ENCODE measurements at regions not wholly inside any gene's neighbourhood (a gene's known extent, or its start where the extent isn't known, plus 50 kb on each side); places are given as distances from the start of the nearest gene placed in this dataset.

DNA sequence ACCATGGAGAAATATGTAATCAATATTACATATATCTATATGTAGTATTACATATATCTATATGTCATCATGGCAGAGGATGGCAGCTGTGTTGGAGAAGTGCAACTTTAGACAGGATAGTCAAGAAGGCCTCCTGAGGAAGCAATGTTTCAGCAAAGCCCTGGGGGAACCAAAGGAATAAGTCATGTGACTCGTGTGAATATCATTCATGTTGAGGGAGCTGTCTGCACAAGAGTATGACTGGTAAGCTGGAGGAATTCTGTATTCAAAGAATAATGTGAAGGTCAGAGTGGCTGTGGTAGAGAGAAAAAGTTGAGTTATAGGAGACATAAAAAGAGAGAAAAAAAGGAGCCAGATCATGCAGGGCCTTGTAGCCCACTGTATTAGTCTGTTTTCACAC is 92.9 kb upstream of the EDNRA start (continued):
- no peak for TF ChIP-seq PRDM2 (tag by site-specific recombination; IDR thresholded peaks at IDR 0.05; ENCODE audit: borderline replicate concordance)
- TF ChIP-seq TSHZ1 (tag by site-specific recombination; IDR thresholded peaks at IDR 0.05; ENCODE audit: borderline replicate concordance) = no peak
- TF ChIP-seq ZNF473 (tag by site-specific recombination; IDR thresholded peaks at IDR 0.05) = no peak
- TF ChIP-seq PATZ1 (tag by site-specific recombination; IDR thresholded peaks at IDR 0.05) = no peak
- no peak for TF ChIP-seq MZF1 (tag by site-specific recombination; IDR thresholded peaks at IDR 0.05; ENCODE audit: borderline replicate concordance)
- TF ChIP-seq, protein P1, sequence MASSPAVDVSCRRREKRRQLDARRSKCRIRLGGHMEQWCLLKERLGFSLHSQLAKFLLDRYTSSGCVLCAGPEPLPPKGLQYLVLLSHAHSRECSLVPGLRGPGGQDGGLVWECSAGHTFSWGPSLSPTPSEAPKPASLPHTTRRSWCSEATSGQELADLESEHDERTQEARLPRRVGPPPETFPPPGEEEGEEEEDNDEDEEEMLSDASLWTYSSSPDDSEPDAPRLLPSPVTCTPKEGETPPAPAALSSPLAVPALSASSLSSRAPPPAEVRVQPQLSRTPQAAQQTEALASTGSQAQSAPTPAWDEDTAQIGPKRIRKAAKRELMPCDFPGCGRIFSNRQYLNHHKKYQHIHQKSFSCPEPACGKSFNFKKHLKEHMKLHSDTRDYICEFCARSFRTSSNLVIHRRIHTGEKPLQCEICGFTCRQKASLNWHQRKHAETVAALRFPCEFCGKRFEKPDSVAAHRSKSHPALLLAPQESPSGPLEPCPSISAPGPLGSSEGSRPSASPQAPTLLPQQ (tag by site-specific recombination; IDR thresholded peaks at IDR 0.05) = no peak
- TF ChIP-seq SETDB1 (IDR thresholded peaks at IDR 0.05; ENCODE audit: insufficient read length, low read length) = no peak
- no peak for TF ChIP-seq ZNF433 (tag by site-specific recombination; IDR thresholded peaks at IDR 0.05; ENCODE audit: low read depth)

GRCh38 chr4:147396105-147396504 is 84.8 kb upstream of the EDNRA start:
- Histone ChIP-seq H3K9me3 (ENCODE audit: control insufficient read depth, insufficient read depth, low read depth, low read length) (no peaks in the 10 kb centered on the region), H3K4me1 (ENCODE audit: control insufficient read depth, insufficient read depth, low read length) (no peaks in the 10 kb centered on the region), H3K36me3 (ENCODE audit: control insufficient read depth in 2 of 2, insufficient read depth in 1 of 2, low read length in 2 of 2) (no peaks in the 10 kb centered on the region), H3K27ac (ENCODE audit: extremely low read depth, low read depth, low read length) (no peak overlapping the region), H3K4me3 (ENCODE audit: low read depth, low read length) (no peak overlapping the region)
- ChIA-PET CTCF (no interaction called here), POLR2A (no interaction called here)
- TF ChIP-seq ZNF449 (tag by site-specific recombination; IDR thresholded peaks at IDR 0.05) = no peak
- no peak for TF ChIP-seq ZNF585B (tag by site-specific recombination; IDR thresholded peaks at IDR 0.05)
- TF ChIP-seq ZNF701 (tag by site-specific recombination; IDR thresholded peaks at IDR 0.05) = no peak
- no peak for TF ChIP-seq ZNF510 (tag by site-specific recombination; IDR thresholded peaks at IDR 0.05; ENCODE audit: insufficient replicate concordance)
- no peak for TF ChIP-seq ZNF548 (tag by site-specific recombination; IDR thresholded peaks at IDR 0.05)
- TF ChIP-seq ZBTB8A (tag by site-specific recombination; IDR thresholded peaks at IDR 0.05) = no peak
- no peak for TF ChIP-seq ZNF521 (tag by site-specific recombination; IDR thresholded peaks at IDR 0.05)
- TF ChIP-seq ZSCAN5A (tag by site-specific recombination; IDR thresholded peaks at IDR 0.05) = no peak
- TF ChIP-seq ZNF335 (tag by site-specific recombination; conservative IDR thresholded peaks at IDR 0.05) = no peak
- TF ChIP-seq ZNF558 (tag by site-specific recombination; IDR thresholded peaks at IDR 0.05) = no peak
- no peak for TF ChIP-seq MZF1 (tag by site-specific recombination; IDR thresholded peaks at IDR 0.05; ENCODE audit: borderline replicate concordance)
- no peak for TF ChIP-seq ZNF837 (tag by site-specific recombination; IDR thresholded peaks at IDR 0.05)
- no peak for TF ChIP-seq ZSCAN23 (tag by site-specific recombination; IDR thresholded peaks at IDR 0.05)

Measured in HEK293 (cell line).